Left renal cortex interstitium (tissue), 4 donors: ENCODE measurements at regions not wholly inside any gene's neighbourhood (a gene's known extent, or its start where the extent isn't known, plus 50 kb on each side); places are given as distances from the start of the nearest gene placed in this dataset.

Experiments used
- DNase-seq, 4 donors: peaks; one replicate each; pipeline ENCODE4 v3.0.0-alpha.2; 2013; ENCODE audit warnings: low read depth in 4 of 4, low spot score in 2 of 4, missing footprints in 1 of 4

GRCh38 chr3:72233571-72233970, 448.6 kb upstream of the PROK2 start:
- no peak for DNase-seq

- no peak for DNase-seq
These were observed 447.8 kb upstream of the PROK2 start for GRCh38 chr3:72232777-72233176.

DNA sequence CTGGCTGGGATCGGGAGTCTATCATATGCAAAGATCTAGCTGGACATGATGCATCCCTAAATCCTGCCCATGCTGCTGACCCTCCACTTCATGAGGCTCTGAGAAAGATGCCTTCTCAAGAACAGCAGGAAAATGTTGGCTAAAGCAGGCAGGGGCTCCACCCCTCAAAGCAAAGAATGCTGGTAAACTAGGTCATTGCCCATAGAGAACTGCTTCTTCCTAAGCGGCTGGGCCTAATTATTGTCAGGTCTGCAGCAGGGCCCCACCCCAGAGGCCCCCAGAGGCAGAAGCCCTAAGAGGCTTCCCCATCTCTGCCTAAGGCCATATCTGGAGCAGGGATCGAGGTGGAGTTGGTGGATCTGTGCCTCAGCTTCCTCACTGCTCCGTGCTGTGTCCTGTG, 447.4 kb upstream of the PROK2 start:
- DNase-seq = no peak

DNA sequence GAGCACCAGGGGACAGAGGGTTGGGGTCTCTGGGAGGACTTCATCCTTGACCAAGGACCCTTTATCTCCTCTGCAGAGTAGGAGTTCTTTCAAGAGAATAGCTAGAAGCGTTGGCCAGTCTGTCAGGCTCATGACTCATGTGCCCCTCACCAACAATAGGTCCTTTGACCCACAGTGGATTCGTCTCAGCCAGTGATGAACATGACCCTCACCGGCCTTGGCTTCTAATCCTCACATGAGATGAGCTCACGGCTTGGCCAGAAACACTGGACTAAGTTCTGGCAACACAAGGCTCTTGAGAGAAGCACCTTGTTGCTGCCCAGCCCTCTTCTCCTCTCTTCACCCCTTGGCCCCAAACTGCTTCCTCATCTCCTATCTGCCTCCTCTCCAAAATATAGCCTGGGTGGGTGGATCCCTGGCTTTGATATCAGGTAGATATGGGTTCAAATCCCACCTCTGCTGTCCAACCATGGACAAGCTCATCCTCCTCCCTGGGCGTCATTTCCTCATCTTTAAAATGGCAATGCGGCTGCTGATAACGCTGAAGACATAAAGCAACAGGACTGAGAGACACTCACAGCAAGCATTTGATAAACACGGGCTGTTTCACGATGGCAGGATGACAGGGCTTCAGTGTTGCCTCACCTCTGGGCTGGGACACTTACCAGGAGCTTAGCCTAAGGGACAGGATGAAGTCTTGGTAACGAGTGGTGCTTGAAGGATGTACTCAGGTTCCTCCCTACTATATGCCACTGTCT, 446.7 kb upstream of the PROK2 start:
- DNase-seq = no peak

- no peak for DNase-seq
These were observed 445.9 kb upstream of the PROK2 start for GRCh38 chr3:72230774-72231379.

GRCh38 chr3:72229952-72230351, 445.0 kb upstream of the PROK2 start:
- DNase-seq = no peak

DNA sequence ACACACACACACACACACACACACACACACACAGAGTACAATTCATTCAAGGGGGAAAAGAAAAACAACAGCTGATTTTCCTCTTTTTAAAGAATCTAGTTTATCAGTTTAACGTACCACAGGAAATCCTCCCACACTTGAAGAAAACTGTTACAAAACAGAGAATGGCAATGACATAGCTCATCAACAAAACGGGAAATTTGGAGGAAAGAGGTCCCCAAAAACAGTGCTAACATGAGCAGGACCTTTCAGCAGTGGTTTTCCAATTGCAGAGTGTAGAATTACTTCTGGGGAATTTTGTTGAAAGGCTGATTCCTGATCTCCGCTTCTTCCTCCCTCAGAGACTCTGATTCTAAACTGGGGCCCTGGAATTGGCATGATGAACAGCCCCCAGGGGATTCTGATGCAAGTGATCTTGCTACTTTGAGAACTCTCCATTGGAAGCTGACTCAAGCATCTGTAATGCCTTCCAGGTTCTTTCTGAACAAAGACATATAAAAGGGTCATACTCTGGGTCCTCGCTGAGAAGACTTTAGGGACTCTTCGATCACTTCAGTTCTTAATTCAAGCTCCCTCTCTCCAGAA, 442.6 kb upstream of the PROK2 start:
- no peak for DNase-seq

GRCh38 chr3:72224804-72225509, 440.0 kb upstream of the PROK2 start:
- no peak for DNase-seq

GRCh38 chr3:72223628-72224027, 438.7 kb upstream of the PROK2 start:
- DNase-seq = no peak

- no peak for DNase-seq
These were observed 438.2 kb upstream of the PROK2 start for GRCh38 chr3:72223116-72223515.

DNA sequence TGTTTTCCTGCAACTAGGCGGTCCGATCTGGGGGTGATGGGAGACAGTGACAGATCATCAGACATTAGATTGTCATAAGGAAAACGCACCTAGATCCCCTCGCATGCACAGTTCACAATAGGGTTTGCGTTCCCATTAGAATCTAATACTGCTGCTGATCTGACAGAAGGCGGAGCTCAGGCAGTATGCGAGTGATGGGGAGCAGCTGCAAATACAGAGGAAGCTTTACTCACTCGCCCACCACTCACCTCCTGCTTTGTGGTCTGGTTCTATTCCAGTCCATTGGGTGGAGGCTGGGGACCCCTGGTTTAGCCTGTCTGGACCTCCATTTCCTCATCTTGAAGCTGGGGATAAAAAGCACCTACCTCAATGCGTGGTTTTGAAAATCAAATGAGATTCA, 437.5 kb upstream of the PROK2 start:
- no peak for DNase-seq

- no peak for DNase-seq
These were observed 436.0 kb upstream of the PROK2 start for GRCh38 chr3:72220946-72221345.

DNA sequence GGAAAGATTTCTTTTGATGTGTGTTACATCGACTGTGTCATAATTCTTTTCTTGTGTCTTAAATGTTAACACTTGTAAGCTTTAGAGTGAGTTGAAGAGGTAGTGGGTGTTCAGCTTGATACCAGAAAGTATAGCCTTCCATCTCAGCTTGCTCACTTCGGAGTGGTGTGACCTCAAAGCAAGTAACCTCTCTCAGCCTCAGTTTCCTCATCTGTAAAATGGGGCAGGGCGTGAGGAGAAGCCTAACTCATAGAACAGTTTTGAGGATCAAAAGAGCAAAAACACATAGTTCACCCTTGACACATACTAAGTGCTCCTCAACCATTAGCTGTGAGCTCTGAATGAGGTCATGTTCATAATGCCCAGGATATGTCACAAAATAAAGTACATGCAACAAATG, 434.8 kb upstream of the PROK2 start:
- no peak for DNase-seq

DNA sequence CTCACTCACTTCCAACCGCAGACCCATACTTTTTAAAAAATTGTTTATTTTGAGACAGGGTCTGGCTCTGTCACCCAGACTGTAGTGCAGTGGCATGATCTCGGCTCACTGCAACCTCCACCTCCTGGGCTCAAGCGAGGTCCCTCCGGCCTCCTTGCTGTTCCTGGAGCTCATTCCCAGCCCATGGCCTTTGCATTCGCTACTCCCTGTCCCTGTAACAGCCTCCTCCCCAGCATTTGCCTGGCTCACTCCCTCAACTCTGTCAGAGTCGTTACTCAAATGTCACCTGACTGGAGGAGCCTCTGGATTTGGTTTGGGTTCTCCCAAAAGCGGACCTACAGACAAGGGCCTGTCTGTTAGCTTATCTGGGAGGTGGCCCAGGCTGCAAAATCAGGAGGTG, 432.6 kb upstream of the PROK2 start:
- no peak for DNase-seq

GRCh38 chr3:72214066-72214951, 429.4 kb upstream of the PROK2 start:
- no peak for DNase-seq

DNA sequence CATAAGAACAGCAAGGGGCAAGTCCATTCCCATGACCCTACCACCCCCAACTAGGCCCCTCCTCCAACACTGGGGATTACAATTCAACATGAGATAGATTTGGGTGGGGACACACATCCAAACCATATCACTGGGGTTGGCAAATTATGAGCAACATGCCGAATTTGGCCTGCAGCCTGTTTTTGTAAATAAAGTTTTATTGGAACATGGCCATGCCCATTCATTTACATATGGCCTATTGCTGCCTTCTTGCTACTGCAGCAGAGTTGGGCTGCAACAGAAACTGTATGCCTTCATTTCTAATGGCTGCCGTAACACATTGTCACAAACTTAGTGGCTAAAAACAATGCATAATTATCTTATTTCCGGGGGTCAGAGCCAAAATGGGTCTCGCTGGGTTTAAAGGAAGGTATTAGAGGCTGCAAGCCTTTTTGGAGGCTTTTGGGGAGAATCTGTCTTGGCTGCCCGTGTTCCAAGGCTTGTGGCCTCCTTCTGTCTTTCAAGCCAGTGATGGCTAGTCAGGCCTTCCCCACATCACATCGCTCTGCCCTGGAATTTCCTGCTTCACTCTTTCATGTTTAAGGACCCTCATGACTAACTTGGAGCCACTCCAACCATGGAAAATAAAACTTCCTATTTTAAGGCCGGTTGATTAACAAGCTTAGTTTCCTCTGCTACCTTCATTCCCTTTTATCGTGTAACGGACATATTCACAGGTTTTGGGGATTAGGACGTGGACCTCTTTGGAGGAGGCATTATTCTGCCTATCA, 428.5 kb upstream of the PROK2 start:
- peak in 2 of 4 donors; percentile 41 to 46 for DNase-seq

DNA sequence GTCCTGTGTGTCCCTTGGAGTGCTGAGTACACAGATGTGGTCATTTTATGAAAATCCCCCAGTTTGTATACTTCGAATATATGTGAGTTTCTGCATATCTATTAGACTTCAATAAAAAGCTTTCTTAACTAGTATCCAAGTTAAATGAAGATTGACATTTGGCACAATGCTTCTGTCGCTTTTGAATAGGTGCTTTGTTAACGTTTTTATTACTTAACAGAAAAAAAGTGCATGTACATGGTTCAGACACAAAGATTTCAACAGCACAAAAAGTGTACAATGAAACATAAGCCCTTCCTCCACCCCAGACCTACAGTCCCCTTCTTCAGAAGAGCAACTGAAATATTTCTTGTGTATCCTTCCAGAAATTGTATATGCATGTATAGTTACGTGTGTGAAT, 427.4 kb upstream of the PROK2 start:
- DNase-seq = no peak

DNA sequence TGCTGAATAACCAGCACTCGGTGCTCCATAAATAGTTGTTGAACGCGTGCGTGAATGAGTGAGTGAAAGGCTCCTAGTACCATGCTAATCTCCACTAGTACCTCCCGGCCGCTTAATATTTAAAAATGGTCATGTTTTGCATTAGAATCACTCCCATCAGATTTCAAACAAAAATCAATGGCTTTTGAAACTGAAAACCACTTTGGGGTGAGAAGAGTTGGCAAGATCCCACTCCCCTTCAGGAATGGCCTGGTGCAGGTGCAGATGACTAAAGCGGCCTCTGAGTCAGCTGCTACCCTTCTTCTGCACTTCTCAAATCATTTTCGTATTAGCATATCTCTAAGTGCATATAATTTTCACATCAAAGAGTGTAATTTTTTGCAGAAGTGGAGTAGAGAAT, 425.3 kb upstream of the PROK2 start:
- no peak for DNase-seq

- no peak for DNase-seq
These were observed 420.4 kb upstream of the PROK2 start for GRCh38 chr3:72205297-72205826.

- DNase-seq = peak in 1 of 4 donors; percentile 38
These were observed 419.5 kb upstream of the PROK2 start for GRCh38 chr3:72204452-72204851.
